ENCODE measurements at regions not wholly inside any gene's neighbourhood (a gene's known extent, or its start where the extent isn't known, plus 50 kb on each side); places are given as distances from the start of the nearest gene placed in this dataset.
"Not testable (repeated sequence)": the region's sequence is repeated elsewhere in the genome, so short reads cannot be mapped to it uniquely, and the experiment has no call there.

DNA sequence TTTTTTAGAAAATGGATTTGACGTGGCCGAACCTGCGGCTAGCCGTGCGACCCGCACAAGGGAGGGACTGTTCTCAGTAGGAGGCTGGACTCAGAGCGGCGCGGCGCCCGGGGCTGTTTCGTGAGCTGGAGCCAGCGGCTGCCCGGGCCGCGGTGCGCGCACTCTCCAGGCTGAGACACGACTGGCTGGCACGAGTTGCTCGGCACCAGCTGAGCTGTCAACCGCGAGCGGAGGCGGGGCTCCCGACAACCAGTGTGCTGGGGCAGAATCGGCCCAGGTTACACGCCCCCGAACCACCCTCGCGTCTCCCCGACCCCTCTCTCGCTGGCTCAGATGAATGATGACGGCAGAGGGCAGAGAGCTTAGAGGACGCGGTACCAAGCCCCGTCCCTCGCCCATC is 182.3 kb upstream of the NBPF9 start:
- FAIRE-seq; H3K27ac ChIP-seq (ENCODE audit: low read depth, low read length); H3K23me2 ChIP-seq (ENCODE audit: low read depth, low read length); H3K4ac ChIP-seq (replicated peaks; ENCODE audit: insufficient read length, low read depth, low read length); H4K8ac ChIP-seq (ENCODE audit: extremely low read depth, insufficient read depth, low read length); H3K79me2 ChIP-seq (ENCODE audit: control insufficient read depth in 1 of 2, insufficient read depth in 2 of 2, low read length in 2 of 2); POLR2A ChIA-PET (ENCODE audit: partially characterized antibody); CTCF ChIA-PET (ENCODE audit: partially characterized antibody); H3K18ac ChIP-seq (ENCODE audit: extremely low read depth, low read length); H2AK5ac ChIP-seq (ENCODE audit: low read depth, low read length); H3K9ac ChIP-seq (replicated peaks in 1 of 4; ENCODE audit: extremely low read depth in 1 of 4, low read depth in 3 of 4, low read length in 3 of 4); H3K9me3 ChIP-seq (ENCODE audit: insufficient read depth in 2 of 2, low read depth in 1 of 2, low read length in 1 of 2); H2AFZ ChIP-seq (ENCODE audit: low read length); H3K56ac ChIP-seq (replicated peaks; ENCODE audit: insufficient read length, low read depth, low read length); H4K5ac ChIP-seq (ENCODE audit: insufficient read length, low read depth, low read length); H4K91ac ChIP-seq (replicated peaks; ENCODE audit: insufficient read length, low read length); H3K14ac ChIP-seq (ENCODE audit: insufficient read length); H4K20me1 ChIP-seq (replicated peaks in 1 of 2; ENCODE audit: control insufficient read depth in 1 of 2, insufficient read depth in 2 of 2, low read length in 2 of 2); H3K36me3 ChIP-seq (ENCODE audit: control insufficient read depth in 2 of 4, insufficient read depth in 4 of 4, low read length in 3 of 4); H2BK5ac ChIP-seq (ENCODE audit: low read depth, low read length); H2BK15ac ChIP-seq (ENCODE audit: low read length); H3K4me1 ChIP-seq (replicated peaks in 1 of 4; ENCODE audit: control insufficient read depth in 3 of 4, insufficient read depth in 4 of 4, low read length in 3 of 4); H3K27me3 ChIP-seq (replicated peaks in 1 of 4; ENCODE audit: control insufficient read depth in 3 of 4, extremely low read depth in 1 of 4, insufficient read depth in 3 of 4, low read length in 3 of 4); H2BK120ac ChIP-seq (replicated peaks; ENCODE audit: low read depth, low read length); H3K79me1 ChIP-seq (ENCODE audit: low read depth, low read length); H2BK12ac ChIP-seq (ENCODE audit: low read depth, low read length); H3K23ac ChIP-seq (ENCODE audit: insufficient read length); H2BK20ac ChIP-seq (ENCODE audit: low read length): not testable (repeated sequence)
- peak in 1 of 2 experiments; percentile 58 for DNase-seq (ENCODE audit: low read depth in 1 of 2, low spot score in 2 of 2)
- WGBS, 2 experiments (ENCODE audit: extremely low coverage in 1 of 2, insufficient coverage in 1 of 2, insufficient read length in 1 of 2, insufficient replicate concordance in 2 of 2, low coverage in 1 of 2, low lambda C conversion rate in 2 of 2, missing lambda C conversion rate in 1 of 2) = 1% methylated on average over 8 of the region's 38 CpGs; no CpG with 5 or more reads in 1 of the 2 experiments
- H3K4me3 ChIP-seq (ENCODE audit: extremely low read depth in 1 of 4, insufficient read depth in 2 of 4, low read depth in 3 of 4, low read length in 4 of 4) = peak overlapping the region in 1 of 4 experiments; percentile 13; a peak in 1 of 8 replicates
- H3K4me2 ChIP-seq (ENCODE audit: insufficient read depth in 1 of 2, low read depth in 2 of 2, low read length in 2 of 2) = peak overlapping the region in 1 of 2 experiments; percentile 42; a peak in 2 of 4 replicates

DNA sequence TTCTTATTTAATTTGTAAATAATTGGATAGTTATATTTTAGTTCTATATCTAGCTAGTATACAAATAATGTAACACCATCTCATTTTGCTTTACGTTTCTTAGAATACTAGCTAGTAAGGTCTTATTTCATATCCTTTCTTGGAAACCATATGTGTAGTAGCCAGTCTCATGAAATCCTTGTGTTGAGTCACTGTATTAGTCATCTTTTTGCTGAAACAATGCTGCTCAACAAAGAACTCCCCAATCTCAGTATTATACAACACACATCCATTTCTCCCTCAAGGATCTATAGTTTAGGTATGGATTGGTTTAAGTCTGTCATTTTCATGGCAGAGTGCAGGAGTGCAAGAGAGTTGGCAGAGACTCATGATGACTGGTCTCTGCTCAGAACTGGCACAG is 185.2 kb upstream of the NBPF9 start:
- H3K18ac ChIP-seq (ENCODE audit: extremely low read depth, low read length); H3K36me3 ChIP-seq (ENCODE audit: control insufficient read depth in 2 of 4, insufficient read depth in 4 of 4, low read length in 3 of 4); H3K4me3 ChIP-seq (ENCODE audit: extremely low read depth in 1 of 4, insufficient read depth in 2 of 4, low read depth in 3 of 4, low read length in 4 of 4); H3K4me1 ChIP-seq (replicated peaks in 1 of 4; ENCODE audit: control insufficient read depth in 3 of 4, insufficient read depth in 4 of 4, low read length in 3 of 4); H3K27ac ChIP-seq (ENCODE audit: low read depth, low read length); H2BK120ac ChIP-seq (replicated peaks; ENCODE audit: low read depth, low read length); CTCF ChIA-PET (ENCODE audit: partially characterized antibody); H2BK5ac ChIP-seq (ENCODE audit: low read depth, low read length); H4K8ac ChIP-seq (ENCODE audit: extremely low read depth, insufficient read depth, low read length); H2AK5ac ChIP-seq (ENCODE audit: low read depth, low read length); DNase-seq (ENCODE audit: low read depth in 1 of 2, low spot score in 2 of 2); H3K23ac ChIP-seq (ENCODE audit: insufficient read length); H3K14ac ChIP-seq (ENCODE audit: insufficient read length); POLR2A ChIA-PET (ENCODE audit: partially characterized antibody); H3K4ac ChIP-seq (replicated peaks; ENCODE audit: insufficient read length, low read depth, low read length); H3K4me2 ChIP-seq (ENCODE audit: insufficient read depth in 1 of 2, low read depth in 2 of 2, low read length in 2 of 2); H2BK20ac ChIP-seq (ENCODE audit: low read length); H2BK12ac ChIP-seq (ENCODE audit: low read depth, low read length); H2AFZ ChIP-seq (ENCODE audit: low read length); H3K23me2 ChIP-seq (ENCODE audit: low read depth, low read length); H3K27me3 ChIP-seq (replicated peaks in 1 of 4; ENCODE audit: control insufficient read depth in 3 of 4, extremely low read depth in 1 of 4, insufficient read depth in 3 of 4, low read length in 3 of 4); H4K5ac ChIP-seq (ENCODE audit: insufficient read length, low read depth, low read length); H2BK15ac ChIP-seq (ENCODE audit: low read length); H3K56ac ChIP-seq (replicated peaks; ENCODE audit: insufficient read length, low read depth, low read length); H4K91ac ChIP-seq (replicated peaks; ENCODE audit: insufficient read length, low read length); H3K9ac ChIP-seq (replicated peaks in 1 of 4; ENCODE audit: extremely low read depth in 1 of 4, low read depth in 3 of 4, low read length in 3 of 4); H3K79me2 ChIP-seq (ENCODE audit: control insufficient read depth in 1 of 2, insufficient read depth in 2 of 2, low read length in 2 of 2); H4K20me1 ChIP-seq (replicated peaks in 1 of 2; ENCODE audit: control insufficient read depth in 1 of 2, insufficient read depth in 2 of 2, low read length in 2 of 2); H3K79me1 ChIP-seq (ENCODE audit: low read depth, low read length); FAIRE-seq; H3K9me3 ChIP-seq (ENCODE audit: insufficient read depth in 2 of 2, low read depth in 1 of 2, low read length in 1 of 2): not testable (repeated sequence)
- WGBS, 2 experiments (ENCODE audit: extremely low coverage in 1 of 2, insufficient coverage in 1 of 2, insufficient read length in 1 of 2, insufficient replicate concordance in 2 of 2, low coverage in 1 of 2, low lambda C conversion rate in 2 of 2, missing lambda C conversion rate in 1 of 2) = 79% methylated on average over 1 of the region's 1 CpG; no CpG with 5 or more reads in 1 of the 2 experiments
